ENCODE measurements at regions not wholly inside any gene's neighbourhood (a gene's known extent, or its start where the extent isn't known, plus 50 kb on each side); places are given as distances from the start of the nearest gene placed in this dataset.
A peak's percentile ranks its signal among the peaks of the same experiment; 100 is the strongest.

GRCh38 chr15:62567501-62567900 is 402.4 kb upstream of the C2CD4B start:
- no peak overlapping the region for H3K27ac ChIP-seq (replicated peaks)
- no peaks in the 10 kb centered on the region for H3K27me3 ChIP-seq (ENCODE audit: low read depth)
- no peak overlapping the region for H3K4me3 ChIP-seq
- H3K4me1 ChIP-seq, result peaks cover 44% of the 10 kb centered on the region
- no peaks in the 10 kb centered on the region for H3K9me3 ChIP-seq (replicated peaks)
- no peak for TF ChIP-seq CTCF (IDR thresholded peaks at IDR 0.05; ENCODE audit: borderline replicate concordance)
- no peak for DNase-seq
- intact Hi-C loops (cut with micrococcal nuclease), result no loop called here
- H3K36me3 ChIP-seq, result no peaks in the 10 kb centered on the region

- no peak for TF ChIP-seq CTCF (IDR thresholded peaks at IDR 0.05; ENCODE audit: borderline replicate concordance)
- Histone ChIP-seq H3K27ac (replicated peaks) (no peak overlapping the region), H3K4me3 (no peak overlapping the region), H3K36me3 (no peaks in the 10 kb centered on the region), H3K9me3 (replicated peaks) (no peaks in the 10 kb centered on the region), H3K4me1 (peaks cover 44% of the 10 kb centered on the region), H3K27me3 (ENCODE audit: low read depth) (no peaks in the 10 kb centered on the region)
- DNase-seq, result no peak
- intact Hi-C loops (cut with micrococcal nuclease), result no loop called here
Measured at GRCh38 chr15:62568004-62568403, 402.9 kb upstream of the C2CD4B start.

GRCh38 chr15:62568702-62569101 is 403.6 kb upstream of the C2CD4B start:
- Histone ChIP-seq H3K36me3 (no peaks in the 10 kb centered on the region), H3K9me3 (replicated peaks) (no peaks in the 10 kb centered on the region), H3K27me3 (ENCODE audit: low read depth) (no peaks in the 10 kb centered on the region), H3K27ac (replicated peaks) (no peak overlapping the region), H3K4me1 (peaks cover 44% of the 10 kb centered on the region), H3K4me3 (no peak overlapping the region)
- TF ChIP-seq CTCF (IDR thresholded peaks at IDR 0.05; ENCODE audit: borderline replicate concordance), result no peak
- intact Hi-C loops (cut with micrococcal nuclease), result no loop called here
- DNase-seq, result no peak

GRCh38 chr15:62569460-62570404 is 404.6 kb upstream of the C2CD4B start:
- no peak overlapping the region for H3K4me3 ChIP-seq
- H3K27me3 ChIP-seq (ENCODE audit: low read depth), result no peaks in the 10 kb centered on the region
- peak; percentile 64 for DNase-seq
- intact Hi-C loops (cut with micrococcal nuclease), result no loop called here
- peak overlapping the region; percentile 53 for H3K27ac ChIP-seq (replicated peaks)
- H3K4me1 ChIP-seq, result peaks cover 41% of the 10 kb centered on the region
- no peaks in the 10 kb centered on the region for H3K36me3 ChIP-seq
- H3K9me3 ChIP-seq (replicated peaks), result no peaks in the 10 kb centered on the region
- no peak for TF ChIP-seq CTCF (IDR thresholded peaks at IDR 0.05; ENCODE audit: borderline replicate concordance)

- intact Hi-C loops (cut with micrococcal nuclease), result no loop called here
- Histone ChIP-seq H3K9me3 (replicated peaks) (no peaks in the 10 kb centered on the region), H3K27me3 (ENCODE audit: low read depth) (no peaks in the 10 kb centered on the region), H3K36me3 (no peaks in the 10 kb centered on the region), H3K4me1 (peaks cover 39% of the 10 kb centered on the region), H3K4me3 (no peak overlapping the region), H3K27ac (replicated peaks) (peak overlapping the region; percentile 53)
- no peak for TF ChIP-seq CTCF (IDR thresholded peaks at IDR 0.05; ENCODE audit: borderline replicate concordance)
- DNase-seq, result no peak
Measured at GRCh38 chr15:62570405-62570783, 405.3 kb upstream of the C2CD4B start.
